ENCODE measurements at regions not wholly inside any gene's neighbourhood (a gene's known extent, or its start where the extent isn't known, plus 50 kb on each side); places are given as distances from the start of the nearest gene placed in this dataset.

DNA sequence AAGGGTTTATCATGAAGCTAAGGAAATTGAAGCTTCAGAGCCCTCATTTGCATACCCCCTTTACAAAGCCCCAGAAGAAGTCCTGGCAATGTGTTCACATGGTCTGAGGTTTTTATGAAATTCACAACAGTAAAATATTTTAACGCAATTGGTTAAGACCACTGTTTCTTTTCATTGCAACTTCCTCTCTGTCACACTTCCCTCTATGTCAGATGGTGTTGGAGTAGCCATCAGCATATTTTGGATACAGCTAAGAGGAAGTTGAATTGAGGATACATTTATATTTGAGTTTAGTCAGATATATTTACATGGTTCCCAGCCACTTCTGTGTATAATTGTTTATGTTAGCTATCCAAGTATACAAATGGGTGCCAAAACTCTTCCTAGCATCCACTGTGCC is 170.0 kb downstream of the TXNL1 start:
- no TSS peak for BruUV-seq (replicated peaks)
- H3K27me3 Mint-ChIP-seq (ENCODE audit: insufficient read depth, unreplicated experiment): peaks cover 5% of the 10 kb centered on the region
- intact Hi-C loops (cut with micrococcal nuclease; ENCODE audit: unreplicated experiment): no loop called here
- H3K27ac Mint-ChIP-seq (ENCODE audit: unreplicated experiment): no peak overlapping the region
- Histone ChIP-seq H3K4me1 (no peaks in the 10 kb centered on the region), H3K27me3 (replicated peaks; ENCODE audit: control insufficient read depth, insufficient read depth, low read length) (no peaks in the 10 kb centered on the region), H3K36me3 (ENCODE audit: control insufficient read depth, insufficient read depth, low read length) (no peaks in the 10 kb centered on the region), H3K4me3 (ENCODE audit: low read depth, low read length) (no peak overlapping the region), H3K9me3 (no peaks in the 10 kb centered on the region)
- H3K9me3 Mint-ChIP-seq (ENCODE audit: unreplicated experiment): no peaks in the 10 kb centered on the region
- H3K4me1 Mint-ChIP-seq (ENCODE audit: low read depth, unreplicated experiment): no peaks in the 10 kb centered on the region
- ChIA-PET CTCF (no interaction called here), POLR2A (no interaction called here)
- no peak for TF ChIP-seq CTCF (IDR thresholded peaks at IDR 0.05; ENCODE audit: insufficient read depth in 1 of 2, low read depth in 1 of 2, low read length in 1 of 2, severe bottlenecking in 1 of 2, unreplicated experiment in 1 of 2)
- DNase-seq: no peak
- H3K4me3 Mint-ChIP-seq (ENCODE audit: unreplicated experiment): no peak overlapping the region
- H3K36me3 Mint-ChIP-seq (ENCODE audit: insufficient read depth, unreplicated experiment): no peaks in the 10 kb centered on the region

DNA sequence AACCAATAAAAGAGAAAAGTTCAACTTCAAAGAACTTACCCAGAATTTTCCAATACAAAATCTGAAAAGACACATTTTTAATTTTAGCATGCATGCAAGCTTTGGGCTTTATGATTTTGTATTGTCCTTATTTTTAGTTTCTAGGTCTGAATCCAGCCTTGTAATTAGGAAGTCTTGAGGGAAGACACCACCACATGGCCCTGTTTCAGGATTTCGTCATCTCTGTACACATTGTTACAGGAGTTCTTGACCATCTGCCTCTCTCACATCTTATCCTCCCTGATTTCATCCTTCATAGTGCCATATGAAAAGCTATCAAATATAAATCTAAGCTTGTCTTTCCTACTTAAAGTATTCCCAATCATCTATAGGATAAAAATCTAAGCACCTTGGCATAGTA is 176.1 kb downstream of the TXNL1 start:
- H3K27me3 Mint-ChIP-seq (ENCODE audit: insufficient read depth, unreplicated experiment): peaks cover 3% of the 10 kb centered on the region

DNA sequence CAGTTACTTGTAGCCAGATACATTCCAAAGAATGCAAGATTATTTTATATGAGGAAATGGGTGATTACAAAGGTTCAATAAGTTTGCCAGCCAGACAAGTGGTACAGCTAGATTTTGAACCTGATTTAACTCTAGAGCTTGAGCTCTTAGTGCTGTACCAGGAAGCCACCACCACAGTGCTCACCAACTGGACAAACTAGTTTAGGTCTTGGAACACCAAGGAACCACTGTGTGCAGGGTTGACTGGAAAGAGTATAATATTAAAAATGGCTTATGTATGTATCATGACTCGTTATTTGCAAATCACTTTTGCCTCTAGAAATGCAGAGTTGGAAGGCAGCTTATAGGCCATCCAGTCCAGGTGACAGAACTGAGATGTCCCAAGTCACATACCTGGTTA is 177.2 kb downstream of the TXNL1 start:
- H3K4me3 Mint-ChIP-seq (ENCODE audit: unreplicated experiment): no peak overlapping the region
- no peak for TF ChIP-seq CTCF (IDR thresholded peaks at IDR 0.05; ENCODE audit: insufficient read depth in 1 of 2, low read depth in 1 of 2, low read length in 1 of 2, severe bottlenecking in 1 of 2, unreplicated experiment in 1 of 2)
- H3K4me3 ChIP-seq (ENCODE audit: low read depth, low read length): no peak overlapping the region
- ChIA-PET CTCF (no interaction called here), POLR2A (no interaction called here)
- no peaks in the 10 kb centered on the region for H3K27me3 ChIP-seq (replicated peaks; ENCODE audit: control insufficient read depth, insufficient read depth, low read length)
- H3K36me3 Mint-ChIP-seq (ENCODE audit: insufficient read depth, unreplicated experiment): no peaks in the 10 kb centered on the region
- H3K9me3 ChIP-seq: no peaks in the 10 kb centered on the region
- no peaks in the 10 kb centered on the region for H3K36me3 ChIP-seq (ENCODE audit: control insufficient read depth, insufficient read depth, low read length)
- peaks cover 6% of the 10 kb centered on the region for H3K27me3 Mint-ChIP-seq (ENCODE audit: insufficient read depth, unreplicated experiment)
- intact Hi-C loops (cut with micrococcal nuclease; ENCODE audit: unreplicated experiment): no loop called here
- no peaks in the 10 kb centered on the region for H3K9me3 Mint-ChIP-seq (ENCODE audit: unreplicated experiment)
- no TSS peak for BruUV-seq (replicated peaks)
- DNase-seq: no peak
- no peaks in the 10 kb centered on the region for H3K4me1 Mint-ChIP-seq (ENCODE audit: low read depth, unreplicated experiment)
- no peaks in the 10 kb centered on the region for H3K4me1 ChIP-seq
- no peak overlapping the region for H3K27ac Mint-ChIP-seq (ENCODE audit: unreplicated experiment)

More for the DNA sequence above, 176.1 kb downstream of the TXNL1 start:
- POLR2A ChIA-PET: no interaction called here
- H3K27ac Mint-ChIP-seq (ENCODE audit: unreplicated experiment): no peak overlapping the region
- H3K27me3 ChIP-seq (replicated peaks; ENCODE audit: control insufficient read depth, insufficient read depth, low read length): no peaks in the 10 kb centered on the region
- H3K4me3 Mint-ChIP-seq (ENCODE audit: unreplicated experiment): no peak overlapping the region
- DNase-seq: no peak
- CTCF ChIA-PET: no interaction called here
- intact Hi-C loops (cut with micrococcal nuclease; ENCODE audit: unreplicated experiment): no loop called here
- no peaks in the 10 kb centered on the region for H3K9me3 ChIP-seq
- H3K4me1 Mint-ChIP-seq (ENCODE audit: low read depth, unreplicated experiment): no peaks in the 10 kb centered on the region
- no peak overlapping the region for H3K4me3 ChIP-seq (ENCODE audit: low read depth, low read length)
- no peaks in the 10 kb centered on the region for H3K4me1 ChIP-seq
- BruUV-seq (replicated peaks): no TSS peak
- no peak for TF ChIP-seq CTCF (IDR thresholded peaks at IDR 0.05; ENCODE audit: insufficient read depth in 1 of 2, low read depth in 1 of 2, low read length in 1 of 2, severe bottlenecking in 1 of 2, unreplicated experiment in 1 of 2)
- no peaks in the 10 kb centered on the region for H3K36me3 ChIP-seq (ENCODE audit: control insufficient read depth, insufficient read depth, low read length)
- no peaks in the 10 kb centered on the region for H3K36me3 Mint-ChIP-seq (ENCODE audit: insufficient read depth, unreplicated experiment)
- no peaks in the 10 kb centered on the region for H3K9me3 Mint-ChIP-seq (ENCODE audit: unreplicated experiment)

Measured in Caco-2 (cell line).